ENCODE measurements at regions not wholly inside any gene's neighbourhood (a gene's known extent, or its start where the extent isn't known, plus 50 kb on each side); places are given as distances from the start of the nearest gene placed in this dataset.

- no peak for TF ChIP-seq CTCF (IDR thresholded peaks at IDR 0.05)
- no peaks in the 10 kb centered on the region for H3K4me1 ChIP-seq
- H3K27ac ChIP-seq: no peak overlapping the region
- H3K9me3 ChIP-seq: no peaks in the 10 kb centered on the region
- H3K27me3 ChIP-seq: no peaks in the 10 kb centered on the region
- no peaks in the 10 kb centered on the region for H3K36me3 ChIP-seq
- no peak overlapping the region for H3K4me3 ChIP-seq
- no peak for DNase-seq (ENCODE audit: low spot score)
Observed at GRCh38 chr13:107376341-107377125, 808.6 kb upstream of the ARGLU1 start.

GRCh38 chr13:107375701-107376340, 807.9 kb upstream of the ARGLU1 start:
- DNase-seq (ENCODE audit: low spot score): no peak

GRCh38 chr13:107374038-107374437, 806.1 kb upstream of the ARGLU1 start:
- H3K4me3 ChIP-seq: no peak overlapping the region
- no peaks in the 10 kb centered on the region for H3K27me3 ChIP-seq
- TF ChIP-seq CTCF (IDR thresholded peaks at IDR 0.05): no peak
- no peak overlapping the region for H3K27ac ChIP-seq
- H3K9me3 ChIP-seq: no peaks in the 10 kb centered on the region
- no peak for DNase-seq (ENCODE audit: low spot score)
- no peaks in the 10 kb centered on the region for H3K36me3 ChIP-seq
- no peaks in the 10 kb centered on the region for H3K4me1 ChIP-seq

More at GRCh38 chr13:107375701-107376340, 807.9 kb upstream of the ARGLU1 start:
- H3K27me3 ChIP-seq: no peaks in the 10 kb centered on the region
- no peaks in the 10 kb centered on the region for H3K9me3 ChIP-seq
- no peaks in the 10 kb centered on the region for H3K4me1 ChIP-seq
- no peak overlapping the region for H3K27ac ChIP-seq
- TF ChIP-seq CTCF (IDR thresholded peaks at IDR 0.05): no peak
- H3K36me3 ChIP-seq: no peaks in the 10 kb centered on the region
- H3K4me3 ChIP-seq: no peak overlapping the region

GRCh38 chr13:107373551-107373950, 805.6 kb upstream of the ARGLU1 start:
- Histone ChIP-seq H3K36me3 (no peaks in the 10 kb centered on the region), H3K27me3 (no peaks in the 10 kb centered on the region), H3K4me1 (no peaks in the 10 kb centered on the region), H3K9me3 (no peaks in the 10 kb centered on the region), H3K4me3 (no peak overlapping the region), H3K27ac (no peak overlapping the region)
- DNase-seq (ENCODE audit: low spot score): no peak
- peak in 1 of 2 donors; percentile 52 for TF ChIP-seq CTCF (IDR thresholded peaks at IDR 0.05)

GRCh38 chr13:107370015-107370785, 802.3 kb upstream of the ARGLU1 start:
- Histone ChIP-seq H3K36me3 (no peaks in the 10 kb centered on the region), H3K4me3 (no peak overlapping the region), H3K27ac (no peak overlapping the region), H3K9me3 (no peaks in the 10 kb centered on the region), H3K4me1 (no peaks in the 10 kb centered on the region), H3K27me3 (no peaks in the 10 kb centered on the region)
- no peak for DNase-seq (ENCODE audit: low spot score)
- no peak for TF ChIP-seq CTCF (IDR thresholded peaks at IDR 0.05)
